A549 (cell line): ENCODE measurements at regions not wholly inside any gene's neighbourhood (a gene's known extent, or its start where the extent isn't known, plus 50 kb on each side); places are given as distances from the start of the nearest gene placed in this dataset.

Source experiments
- BHLHE40 ChIP-seq: IDR thresholded peaks from 2 replicates; pipeline ENCODE4 v1.6.1; 2012; ENCODE audit warnings: low read depth, low read length, inconsistent platforms
- EP300 ChIP-seq, 2 experiments: fragments of >200 bp; sonication (Bioruptor Twin); formaldehyde crosslinking; IDR thresholded peaks; 2 replicates in 1 of 2; 3 replicates in 1 of 2; pipeline ENCODE4 v1.6.1; 2016 to 2017
- MYC ChIP-seq: IDR thresholded peaks from 2 replicates; pipeline ENCODE4 v1.6.1; 2012; ENCODE audit warnings: mild to moderate bottlenecking, inconsistent platforms, low read length, improper control_type of control experiment, borderline replicate concordance
- NFE2L2 ChIP-seq: fragments of 150-350 bp; conservative IDR thresholded peaks from 2 replicates; pipeline ENCODE4 v1.6.1; 2014; ENCODE audit warnings: low read length
- TF ChIP-seq, protein P1 (sequence below): IDR thresholded peaks from 2 replicates; pipeline ENCODE4 v1.6.1; 2012
- TF ChIP-seq, protein P2 (sequence below): fragments of >200 bp; sonication (Bioruptor Twin); formaldehyde crosslinking; IDR thresholded peaks from 3 replicates; pipeline ENCODE4 v1.5.1; 2016
- TF ChIP-seq, protein P3 (sequence below): fragments of 150-350 bp; IDR thresholded peaks from 2 replicates; pipeline ENCODE4 v1.6.1; 2014; ENCODE audit warnings: low read depth, mild to moderate bottlenecking, low read length
- TF ChIP-seq, protein P4 (sequence below): fragments of 450-650 bp; IDR thresholded peaks from 2 replicates; pipeline ENCODE4 v1.6.1; 2014; ENCODE audit warnings: antibody characterized with exemption

DNA sequence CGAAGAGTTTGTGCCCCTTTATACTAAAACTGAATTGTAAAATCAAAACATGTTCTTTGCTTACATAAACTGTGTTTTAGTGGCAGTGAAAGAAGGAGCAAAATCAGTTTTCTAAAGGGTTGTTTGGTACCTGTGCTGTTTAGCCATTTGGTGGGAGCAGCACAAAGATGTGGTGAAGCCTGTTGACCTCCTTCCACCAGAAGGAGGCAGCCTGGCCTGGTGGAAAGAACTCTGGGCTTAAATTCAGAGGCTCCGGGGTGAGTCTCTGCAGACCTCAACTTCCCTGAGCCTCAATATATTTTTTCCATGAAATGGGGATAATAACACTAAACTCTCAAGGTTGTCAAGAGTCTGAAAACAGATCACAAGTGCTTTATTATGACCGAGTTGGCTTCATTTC is 502.5 kb downstream of the VRK1 start:
- TF ChIP-seq, protein P1, sequence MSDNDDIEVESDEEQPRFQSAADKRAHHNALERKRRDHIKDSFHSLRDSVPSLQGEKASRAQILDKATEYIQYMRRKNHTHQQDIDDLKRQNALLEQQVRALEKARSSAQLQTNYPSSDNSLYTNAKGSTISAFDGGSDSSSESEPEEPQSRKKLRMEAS: no peak
- TF ChIP-seq, protein P2, sequence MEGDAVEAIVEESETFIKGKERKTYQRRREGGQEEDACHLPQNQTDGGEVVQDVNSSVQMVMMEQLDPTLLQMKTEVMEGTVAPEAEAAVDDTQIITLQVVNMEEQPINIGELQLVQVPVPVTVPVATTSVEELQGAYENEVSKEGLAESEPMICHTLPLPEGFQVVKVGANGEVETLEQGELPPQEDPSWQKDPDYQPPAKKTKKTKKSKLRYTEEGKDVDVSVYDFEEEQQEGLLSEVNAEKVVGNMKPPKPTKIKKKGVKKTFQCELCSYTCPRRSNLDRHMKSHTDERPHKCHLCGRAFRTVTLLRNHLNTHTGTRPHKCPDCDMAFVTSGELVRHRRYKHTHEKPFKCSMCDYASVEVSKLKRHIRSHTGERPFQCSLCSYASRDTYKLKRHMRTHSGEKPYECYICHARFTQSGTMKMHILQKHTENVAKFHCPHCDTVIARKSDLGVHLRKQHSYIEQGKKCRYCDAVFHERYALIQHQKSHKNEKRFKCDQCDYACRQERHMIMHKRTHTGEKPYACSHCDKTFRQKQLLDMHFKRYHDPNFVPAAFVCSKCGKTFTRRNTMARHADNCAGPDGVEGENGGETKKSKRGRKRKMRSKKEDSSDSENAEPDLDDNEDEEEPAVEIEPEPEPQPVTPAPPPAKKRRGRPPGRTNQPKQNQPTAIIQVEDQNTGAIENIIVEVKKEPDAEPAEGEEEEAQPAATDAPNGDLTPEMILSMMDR: no peak
- TF ChIP-seq, protein P3, sequence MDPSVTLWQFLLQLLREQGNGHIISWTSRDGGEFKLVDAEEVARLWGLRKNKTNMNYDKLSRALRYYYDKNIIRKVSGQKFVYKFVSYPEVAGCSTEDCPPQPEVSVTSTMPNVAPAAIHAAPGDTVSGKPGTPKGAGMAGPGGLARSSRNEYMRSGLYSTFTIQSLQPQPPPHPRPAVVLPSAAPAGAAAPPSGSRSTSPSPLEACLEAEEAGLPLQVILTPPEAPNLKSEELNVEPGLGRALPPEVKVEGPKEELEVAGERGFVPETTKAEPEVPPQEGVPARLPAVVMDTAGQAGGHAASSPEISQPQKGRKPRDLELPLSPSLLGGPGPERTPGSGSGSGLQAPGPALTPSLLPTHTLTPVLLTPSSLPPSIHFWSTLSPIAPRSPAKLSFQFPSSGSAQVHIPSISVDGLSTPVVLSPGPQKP: no peak
- TF ChIP-seq EP300 (IDR thresholded peaks at IDR 0.05) (no peak), BHLHE40 (no peak), MYC (no peak), NFE2L2 (no peak)
- TF ChIP-seq, protein P4, sequence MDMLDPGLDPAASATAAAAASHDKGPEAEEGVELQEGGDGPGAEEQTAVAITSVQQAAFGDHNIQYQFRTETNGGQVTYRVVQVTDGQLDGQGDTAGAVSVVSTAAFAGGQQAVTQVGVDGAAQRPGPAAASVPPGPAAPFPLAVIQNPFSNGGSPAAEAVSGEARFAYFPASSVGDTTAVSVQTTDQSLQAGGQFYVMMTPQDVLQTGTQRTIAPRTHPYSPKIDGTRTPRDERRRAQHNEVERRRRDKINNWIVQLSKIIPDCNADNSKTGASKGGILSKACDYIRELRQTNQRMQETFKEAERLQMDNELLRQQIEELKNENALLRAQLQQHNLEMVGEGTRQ: no peak
